ENCODE measurements at regions not wholly inside any gene's neighbourhood (a gene's known extent, or its start where the extent isn't known, plus 50 kb on each side); places are given as distances from the start of the nearest gene placed in this dataset.

DNA sequence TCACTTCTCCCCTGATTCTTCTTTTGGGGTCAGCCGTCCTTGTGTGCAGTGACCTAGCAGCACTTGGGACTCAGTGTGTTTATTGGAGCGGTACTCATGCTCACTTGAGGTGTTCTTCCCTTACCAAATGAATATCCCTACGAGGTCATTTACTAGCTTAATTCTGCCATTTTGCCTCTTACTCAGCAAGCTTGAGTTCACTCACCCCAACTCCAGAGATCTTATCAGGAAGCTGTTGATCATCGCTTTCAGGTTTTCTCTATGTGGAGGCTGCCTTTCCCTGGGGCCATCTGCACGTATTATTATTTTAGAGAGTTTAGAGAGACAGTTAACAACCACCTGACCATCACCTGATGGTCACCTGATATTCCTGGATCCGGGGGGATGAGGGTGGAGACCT, 1466.0 kb upstream of the GOT2 start:
- TF ChIP-seq EP300 (conservative IDR thresholded peaks at IDR 0.05; ENCODE audit: poor library complexity, severe bottlenecking) (no peak), POLR2AphosphoS5 (IDR thresholded peaks at IDR 0.05) (no peak)

All from neural cell (in vitro differentiated cells).